HEK293 (cell line): ENCODE measurements at regions not wholly inside any gene's neighbourhood (a gene's known extent, or its start where the extent isn't known, plus 50 kb on each side); places are given as distances from the start of the nearest gene placed in this dataset.
A peak's percentile ranks its signal among the peaks of the same experiment; 100 is the strongest.
"Not testable (repeated sequence)": the region's sequence is repeated elsewhere in the genome, so short reads cannot be mapped to it uniquely, and the experiment has no call there.

ENCODE experiments used
- CTCF ChIP-seq: fragments of 450-650 bp; formaldehyde crosslinking; IDR thresholded peaks from 2 replicates; pipeline ENCODE4 v1.5.1; 2016; ENCODE audit warnings: missing biosample characterization, missing genetic modification characterization
- REST ChIP-seq: fragments of 450-650 bp; formaldehyde crosslinking; IDR thresholded peaks from 2 replicates; pipeline ENCODE4 v1.5.1; 2016; ENCODE audit warnings: missing biosample characterization, missing genetic modification characterization
- SP2 ChIP-seq: fragments of 450-650 bp; formaldehyde crosslinking; IDR thresholded peaks from 2 replicates; pipeline ENCODE4 v1.5.1; 2016; ENCODE audit warnings: missing biosample characterization, missing genetic modification characterization
- ZBTB26 ChIP-seq: fragments of 450-650 bp; formaldehyde crosslinking; optimal IDR thresholded peaks from 2 replicates; pipeline ENCODE3; 2016; ENCODE audit warnings: missing biosample characterization, mild to moderate bottlenecking, missing genetic modification characterization
- ZNF274 ChIP-seq, 2 experiments: fragments of 200-500 bp in 1 of 2; fragments of 450-650 bp in 1 of 2; sonication (Bioruptor generic) in 1 of 2; formaldehyde crosslinking in 1 of 2; IDR thresholded peaks; 2 replicates each; pipeline versions ENCODE4 v1.5.1 to v1.6.1; 2014 to 2016; ENCODE audit warnings: borderline replicate concordance in 1 of 2, inconsistent platforms in 1 of 2, low read length in 1 of 2, missing biosample characterization in 1 of 2, missing genetic modification characterization in 1 of 2
- ZNF704 ChIP-seq: fragments of 450-650 bp; formaldehyde crosslinking; IDR thresholded peaks from 2 replicates; pipeline ENCODE4 v1.5.1; 2016; ENCODE audit warnings: missing biosample characterization, missing genetic modification characterization
- ZNF777 ChIP-seq: fragments of 450-650 bp; formaldehyde crosslinking; IDR thresholded peaks from 2 replicates; pipeline ENCODE4 v1.5.1; 2017; ENCODE audit warnings: missing biosample characterization, missing genetic modification characterization, borderline replicate concordance
- TF ChIP-seq, protein P1 (sequence below): fragments of 450-650 bp; IDR thresholded peaks from 2 replicates; pipeline ENCODE4 v1.5.1; 2018; ENCODE audit warnings: missing biosample characterization, mild to moderate bottlenecking, missing genetic modification characterization
- TF ChIP-seq, protein P2 (sequence below): fragments of 450-650 bp; formaldehyde crosslinking; IDR thresholded peaks from 2 replicates; pipeline ENCODE4 v1.5.1; 2016; ENCODE audit warnings: missing biosample characterization, missing genetic modification characterization
- TF ChIP-seq, protein P3 (sequence below): fragments of 450-650 bp; formaldehyde crosslinking; IDR thresholded peaks from 2 replicates; pipeline ENCODE4 v1.5.1; 2016; ENCODE audit warnings: missing biosample characterization, missing genetic modification characterization

- not testable (repeated sequence) for TF ChIP-seq CTCF (tag by site-specific recombination); ZNF704 (tag by site-specific recombination); SP2 (tag by site-specific recombination); ZBTB26 (tag by site-specific recombination); ZNF777; REST (tag by site-specific recombination); ZNF274 (IDR thresholded peaks at IDR 0.05; ENCODE audit: low read length); ZNF274 (tag by site-specific recombination; IDR thresholded peaks at IDR 0.05; ENCODE audit: borderline replicate concordance)
- TF ChIP-seq, protein P1, sequence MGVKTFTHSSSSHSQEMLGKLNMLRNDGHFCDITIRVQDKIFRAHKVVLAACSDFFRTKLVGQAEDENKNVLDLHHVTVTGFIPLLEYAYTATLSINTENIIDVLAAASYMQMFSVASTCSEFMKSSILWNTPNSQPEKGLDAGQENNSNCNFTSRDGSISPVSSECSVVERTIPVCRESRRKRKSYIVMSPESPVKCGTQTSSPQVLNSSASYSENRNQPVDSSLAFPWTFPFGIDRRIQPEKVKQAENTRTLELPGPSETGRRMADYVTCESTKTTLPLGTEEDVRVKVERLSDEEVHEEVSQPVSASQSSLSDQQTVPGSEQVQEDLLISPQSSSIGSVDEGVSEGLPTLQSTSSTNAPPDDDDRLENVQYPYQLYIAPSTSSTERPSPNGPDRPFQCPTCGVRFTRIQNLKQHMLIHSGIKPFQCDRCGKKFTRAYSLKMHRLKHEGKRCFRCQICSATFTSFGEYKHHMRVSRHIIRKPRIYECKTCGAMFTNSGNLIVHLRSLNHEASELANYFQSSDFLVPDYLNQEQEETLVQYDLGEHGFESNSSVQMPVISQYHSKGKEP (tag by site-specific recombination) = not testable (repeated sequence)
- TF ChIP-seq, protein P2, sequence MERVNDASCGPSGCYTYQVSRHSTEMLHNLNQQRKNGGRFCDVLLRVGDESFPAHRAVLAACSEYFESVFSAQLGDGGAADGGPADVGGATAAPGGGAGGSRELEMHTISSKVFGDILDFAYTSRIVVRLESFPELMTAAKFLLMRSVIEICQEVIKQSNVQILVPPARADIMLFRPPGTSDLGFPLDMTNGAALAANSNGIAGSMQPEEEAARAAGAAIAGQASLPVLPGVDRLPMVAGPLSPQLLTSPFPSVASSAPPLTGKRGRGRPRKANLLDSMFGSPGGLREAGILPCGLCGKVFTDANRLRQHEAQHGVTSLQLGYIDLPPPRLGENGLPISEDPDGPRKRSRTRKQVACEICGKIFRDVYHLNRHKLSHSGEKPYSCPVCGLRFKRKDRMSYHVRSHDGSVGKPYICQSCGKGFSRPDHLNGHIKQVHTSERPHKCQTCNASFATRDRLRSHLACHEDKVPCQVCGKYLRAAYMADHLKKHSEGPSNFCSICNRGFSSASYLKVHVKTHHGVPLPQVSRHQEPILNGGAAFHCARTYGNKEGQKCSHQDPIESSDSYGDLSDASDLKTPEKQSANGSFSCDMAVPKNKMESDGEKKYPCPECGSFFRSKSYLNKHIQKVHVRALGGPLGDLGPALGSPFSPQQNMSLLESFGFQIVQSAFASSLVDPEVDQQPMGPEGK (tag by site-specific recombination) = peak; percentile 23; the same call in 1 of the 2 replicates
- TF ChIP-seq, protein P3, sequence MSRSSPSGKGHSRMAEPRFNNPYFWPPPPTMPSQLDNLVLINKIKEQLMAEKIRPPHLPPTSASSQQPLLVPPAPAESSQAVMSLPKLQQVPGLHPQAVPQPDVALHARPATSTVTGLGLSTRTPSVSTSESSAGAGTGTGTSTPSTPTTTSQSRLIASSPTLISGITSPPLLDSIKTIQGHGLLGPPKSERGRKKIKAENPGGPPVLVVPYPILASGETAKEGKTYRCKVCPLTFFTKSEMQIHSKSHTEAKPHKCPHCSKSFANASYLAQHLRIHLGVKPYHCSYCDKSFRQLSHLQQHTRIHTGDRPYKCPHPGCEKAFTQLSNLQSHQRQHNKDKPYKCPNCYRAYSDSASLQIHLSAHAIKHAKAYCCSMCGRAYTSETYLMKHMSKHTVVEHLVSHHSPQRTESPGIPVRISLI (tag by site-specific recombination) = not testable (repeated sequence)
These were observed 63.3 kb upstream of the FRG2B start for GRCh38 chr10:133689897-133690296.
